Right kidney (tissue), 1 donor: ENCODE measurements at regions not wholly inside any gene's neighbourhood (a gene's known extent, or its start where the extent isn't known, plus 50 kb on each side); places are given as distances from the start of the nearest gene placed in this dataset.

Experiments used
- DNase-seq: peaks from one replicate; pipeline ENCODE4 v3.0.0-alpha.2; 2016

DNA sequence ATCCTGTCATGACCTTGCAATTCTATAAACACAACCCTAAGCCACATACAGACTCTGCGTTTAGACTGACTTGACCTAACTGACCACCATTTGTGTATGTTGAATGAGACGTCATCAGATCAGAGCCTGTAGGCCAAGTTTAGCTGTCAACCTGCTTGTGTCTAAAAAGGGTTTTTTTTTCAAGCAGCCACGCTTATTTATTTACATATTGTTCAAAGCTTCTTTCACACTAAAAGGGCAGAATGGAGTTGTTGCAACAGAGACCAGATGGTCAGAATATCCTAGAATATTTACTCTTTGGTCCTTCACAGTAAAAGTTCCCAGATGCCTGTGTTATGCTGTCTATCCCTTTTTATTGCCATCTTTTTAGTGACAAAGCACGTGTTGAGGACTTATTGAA is 307.7 kb upstream of the SLC10A2 start:
- no peak for DNase-seq

DNA sequence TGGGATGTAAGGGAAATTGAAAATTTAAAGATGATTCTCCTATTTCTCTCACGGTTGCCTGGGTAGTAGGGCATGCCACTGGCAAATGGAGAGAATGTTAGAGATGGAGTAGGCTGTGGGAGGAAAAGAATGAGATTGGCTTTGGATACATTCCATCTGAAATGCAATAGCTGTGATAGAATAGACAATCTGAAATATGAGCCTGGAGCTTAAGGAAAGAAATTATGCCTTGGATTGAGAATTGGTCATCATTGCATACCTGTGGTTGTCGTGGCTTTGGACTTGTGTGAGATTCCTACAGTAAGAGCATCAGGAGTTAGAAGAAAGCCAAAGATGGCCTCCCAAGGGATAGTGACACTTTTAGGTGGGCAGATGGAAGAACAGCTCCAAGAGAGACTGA is 305.1 kb upstream of the SLC10A2 start:
- DNase-seq: no peak

DNA sequence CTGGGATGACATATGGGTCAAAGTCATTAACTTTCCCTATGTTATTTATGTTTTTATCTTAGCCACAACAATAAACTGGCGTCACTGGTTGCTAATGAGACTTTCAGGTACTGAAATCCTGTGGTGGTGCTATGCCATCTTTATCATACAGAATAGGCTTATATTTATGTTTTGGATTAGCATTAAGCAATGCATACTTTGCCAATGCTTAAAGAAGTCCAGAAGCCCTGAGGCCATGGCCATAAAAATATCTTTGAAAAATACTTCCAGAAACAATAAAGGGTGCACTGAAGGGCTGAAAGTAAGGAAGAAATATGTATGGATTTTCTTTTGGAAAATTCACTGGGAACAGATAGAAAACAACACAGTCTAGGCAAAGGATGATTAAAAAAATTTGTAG is 304.6 kb upstream of the SLC10A2 start:
- no peak for DNase-seq

DNA sequence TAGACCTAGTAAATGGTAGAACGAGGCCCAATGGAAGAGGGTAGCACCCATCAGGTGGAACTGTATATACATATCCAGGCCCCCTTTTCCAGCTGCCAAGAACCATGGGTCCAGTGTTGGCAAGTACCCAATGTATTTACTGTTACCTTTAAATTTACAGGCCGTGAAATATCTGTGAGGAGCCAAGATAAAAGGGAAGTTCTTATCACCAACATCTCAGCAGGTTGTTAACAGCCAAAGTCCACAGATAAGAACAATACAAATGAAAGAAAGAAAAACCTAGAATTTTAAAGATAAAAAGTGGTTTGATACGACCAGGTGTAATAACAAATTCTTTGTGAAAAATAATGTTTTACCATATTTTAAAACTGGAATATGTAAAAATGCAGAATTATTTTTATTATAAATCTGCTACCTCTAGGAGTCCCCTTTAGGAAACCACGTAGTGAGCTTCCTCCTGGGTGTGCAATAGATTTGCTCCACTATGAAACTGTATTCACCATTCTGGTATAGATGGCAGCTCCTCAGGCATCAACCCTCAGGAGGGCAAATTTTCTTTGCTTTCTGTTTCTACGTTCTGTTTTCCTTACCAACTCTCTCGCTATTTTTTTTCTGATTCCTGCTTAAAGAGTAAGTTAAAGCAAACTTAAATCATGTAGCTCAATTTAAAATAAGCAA is 292.2 kb upstream of the SLC10A2 start:
- no peak for DNase-seq

DNA sequence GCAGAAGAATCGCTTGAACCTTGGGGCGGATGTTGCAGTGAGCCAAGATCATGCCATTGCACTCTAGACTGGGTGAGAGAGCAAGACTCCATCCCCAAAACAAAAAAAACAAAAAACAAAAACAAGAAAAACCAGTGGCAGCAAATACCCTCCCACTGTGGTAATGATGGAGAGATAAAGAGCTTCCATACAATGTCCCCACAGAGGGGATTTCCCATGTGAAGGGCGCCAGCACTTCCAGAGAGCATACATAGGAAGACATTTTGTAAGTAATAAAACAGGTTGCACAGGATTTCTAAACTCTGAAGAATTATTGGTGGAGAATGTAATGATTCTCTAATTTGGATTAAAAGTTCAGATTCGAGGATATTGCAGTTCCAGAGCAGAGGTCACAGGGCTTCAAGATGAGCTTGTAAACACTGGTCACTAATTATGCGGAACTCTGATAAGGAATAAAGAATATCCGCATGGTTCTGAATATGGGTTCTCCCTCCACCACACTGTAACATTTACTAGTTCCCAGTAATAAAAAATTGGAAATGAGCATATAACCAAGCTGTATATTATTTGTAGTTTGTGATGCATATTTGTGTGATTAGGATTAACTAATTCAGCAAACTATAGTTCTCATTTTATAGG is 290.1 kb upstream of the SLC10A2 start:
- DNase-seq: no peak

DNA sequence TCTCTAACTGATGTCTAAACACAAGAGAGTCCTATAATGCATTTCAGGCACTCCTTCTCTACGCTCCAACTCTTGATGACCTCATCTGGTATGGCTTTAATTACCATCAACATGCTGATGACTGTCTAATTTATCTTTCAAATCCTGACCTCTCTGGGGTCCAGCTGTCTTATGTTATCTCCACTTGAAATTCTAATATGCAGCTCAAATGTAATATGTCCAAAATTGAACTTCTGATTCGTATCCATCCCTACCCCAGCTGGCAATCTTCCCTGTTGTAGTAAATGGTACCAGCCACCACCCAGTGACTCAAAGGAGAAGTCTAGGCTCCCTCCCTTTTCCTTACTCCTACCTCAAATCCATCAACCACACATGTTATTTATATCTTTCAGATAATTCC is 288.0 kb upstream of the SLC10A2 start:
- DNase-seq: no peak

DNA sequence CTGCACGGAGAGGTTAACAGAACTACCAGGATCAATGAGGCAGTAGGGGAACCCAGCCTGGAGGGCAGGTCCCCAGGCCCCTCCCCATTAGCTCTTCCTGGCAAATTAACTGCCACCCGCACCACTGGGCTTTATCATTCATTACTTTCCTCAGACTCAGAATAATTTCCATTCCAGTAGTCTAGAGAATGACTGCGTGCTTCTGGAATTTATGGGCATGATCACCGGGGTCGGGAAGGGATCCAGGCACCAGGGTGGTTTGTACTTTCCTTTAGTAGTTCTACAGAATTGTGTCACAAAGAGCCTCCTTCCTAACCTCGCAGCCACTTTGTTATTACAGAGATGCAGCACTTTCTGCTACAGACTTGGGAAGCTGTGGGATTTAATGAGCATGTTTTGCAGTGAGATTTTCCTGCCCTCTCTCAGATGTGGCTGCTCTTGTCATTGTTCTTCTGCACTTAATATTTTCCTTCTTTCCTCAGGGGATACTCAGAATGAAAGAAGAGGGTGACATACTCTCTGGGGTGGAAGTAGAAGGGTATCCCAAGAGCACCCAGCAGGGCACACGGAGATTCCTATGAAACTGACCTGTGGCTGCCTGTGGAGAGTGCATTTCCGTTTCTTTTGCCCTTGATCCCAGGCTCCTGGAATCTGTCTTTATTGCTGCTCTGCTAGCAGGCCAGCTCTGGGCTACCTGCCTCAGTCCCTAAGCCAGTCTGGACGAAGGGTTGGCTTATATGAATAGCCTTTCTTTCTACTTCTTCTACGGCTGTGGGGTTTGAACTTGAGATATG is 285.0 kb upstream of the SLC10A2 start:
- DNase-seq: peak; percentile 7

DNA sequence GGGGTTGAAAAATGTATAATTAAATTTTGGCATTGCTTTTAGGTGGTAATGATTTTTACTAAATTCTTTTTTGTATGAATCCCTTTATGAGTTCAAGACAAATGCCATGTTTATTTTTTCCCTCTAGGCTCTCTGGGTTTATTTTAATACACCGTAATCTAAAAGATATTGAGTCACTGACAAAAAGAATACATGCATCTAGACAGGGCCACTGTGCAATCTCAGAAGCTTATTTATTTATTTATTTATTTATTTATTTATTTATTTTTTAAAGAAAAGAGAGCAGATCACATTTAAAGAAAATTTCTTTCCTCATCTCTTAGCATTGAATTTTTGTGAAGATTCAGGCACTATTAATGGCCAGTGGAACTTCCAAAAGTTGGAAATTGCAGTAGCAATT is 283.9 kb upstream of the SLC10A2 start:
- DNase-seq: no peak

DNA sequence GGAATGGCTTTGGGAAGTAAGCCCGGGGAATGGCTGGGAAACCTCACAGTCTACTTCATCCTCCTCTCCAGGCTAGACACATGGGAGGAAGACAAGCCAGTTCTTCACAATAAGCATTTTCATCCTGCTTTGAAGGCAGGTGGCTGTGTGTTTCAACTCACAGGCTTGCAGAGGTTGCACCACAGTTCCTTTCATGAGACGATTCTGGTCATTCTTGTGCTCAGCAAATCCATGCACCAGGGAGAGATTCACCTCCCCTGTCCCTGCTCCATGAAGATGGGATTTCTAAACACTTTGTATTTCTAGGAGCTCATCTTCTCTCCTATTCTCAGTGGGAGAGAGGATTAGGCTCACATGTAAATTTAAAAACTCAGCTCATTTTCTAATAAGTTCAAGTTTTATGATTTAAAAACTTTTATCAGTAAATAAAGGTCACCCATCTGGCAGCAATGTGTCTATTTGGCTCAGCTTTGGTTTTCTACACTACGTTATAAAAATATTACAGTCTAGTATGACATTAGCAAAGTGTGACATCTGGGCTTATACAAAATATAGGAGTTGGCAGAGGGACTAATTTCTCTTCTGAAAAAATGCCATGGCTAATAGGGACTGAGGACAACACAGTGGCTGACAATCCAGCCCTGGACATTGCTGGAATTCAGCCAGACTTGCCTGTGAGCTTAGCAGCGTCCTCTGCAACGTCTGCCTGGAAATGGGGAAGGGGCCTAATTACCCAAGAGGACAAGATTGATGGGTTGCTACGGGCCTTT is 283.2 kb upstream of the SLC10A2 start:
- no peak for DNase-seq

DNA sequence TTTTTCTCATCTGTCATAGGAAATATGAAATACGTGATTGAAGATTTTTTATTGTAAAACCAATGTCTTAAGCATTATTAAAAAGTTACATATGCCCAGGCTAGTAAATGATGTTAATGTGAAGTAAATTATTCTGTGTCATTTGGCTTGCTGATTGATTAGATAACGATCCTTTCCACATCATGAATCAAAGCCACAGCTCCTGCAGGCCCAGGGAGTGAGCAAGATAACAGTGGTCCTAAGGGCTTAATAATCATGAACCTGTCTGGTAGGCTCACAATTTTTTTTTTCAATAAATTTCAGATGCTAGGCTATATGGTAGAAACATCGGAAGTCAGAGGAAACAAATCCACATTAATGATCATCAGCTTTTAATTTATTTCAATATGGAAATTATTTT is 269.0 kb upstream of the SLC10A2 start:
- no peak for DNase-seq

DNA sequence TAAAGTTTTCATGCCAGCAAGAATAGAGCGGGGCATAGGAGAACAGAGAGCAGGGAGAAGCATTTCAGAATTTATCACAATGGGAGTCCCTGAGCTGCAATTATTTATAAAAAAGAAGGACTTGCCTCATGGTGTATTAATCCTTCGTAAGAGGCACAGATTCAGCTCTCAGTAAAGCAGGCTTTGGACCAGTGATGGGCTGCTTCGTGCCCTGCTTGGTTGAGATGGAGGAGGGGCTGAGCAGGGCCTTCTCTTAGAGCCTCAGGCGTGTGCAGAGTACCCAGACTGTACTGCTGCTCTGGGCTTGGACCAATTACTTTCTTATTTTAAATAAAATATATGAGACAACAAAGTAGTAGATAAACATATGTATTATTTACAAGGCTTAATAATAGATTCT is 265.7 kb upstream of the SLC10A2 start:
- no peak for DNase-seq

DNA sequence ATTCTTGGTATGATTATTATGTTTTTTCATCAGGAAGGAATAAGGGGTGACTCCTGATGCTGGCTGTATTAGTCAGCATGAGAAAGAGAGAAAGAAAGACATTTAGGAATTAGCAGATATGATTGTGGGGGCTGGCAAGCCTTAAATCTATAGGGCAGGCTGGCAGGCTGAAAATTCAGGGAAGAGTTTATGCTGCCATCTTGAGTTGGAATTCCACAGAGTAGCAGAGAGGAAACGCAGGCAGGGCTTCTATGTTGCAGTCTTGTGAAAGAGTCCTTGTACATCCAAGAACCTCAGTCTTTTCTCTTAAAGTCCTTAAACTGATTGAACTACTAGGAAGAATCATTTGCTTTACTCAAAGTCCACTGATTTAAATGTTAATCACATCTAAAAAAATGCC is 262.7 kb upstream of the SLC10A2 start:
- DNase-seq: no peak

DNA sequence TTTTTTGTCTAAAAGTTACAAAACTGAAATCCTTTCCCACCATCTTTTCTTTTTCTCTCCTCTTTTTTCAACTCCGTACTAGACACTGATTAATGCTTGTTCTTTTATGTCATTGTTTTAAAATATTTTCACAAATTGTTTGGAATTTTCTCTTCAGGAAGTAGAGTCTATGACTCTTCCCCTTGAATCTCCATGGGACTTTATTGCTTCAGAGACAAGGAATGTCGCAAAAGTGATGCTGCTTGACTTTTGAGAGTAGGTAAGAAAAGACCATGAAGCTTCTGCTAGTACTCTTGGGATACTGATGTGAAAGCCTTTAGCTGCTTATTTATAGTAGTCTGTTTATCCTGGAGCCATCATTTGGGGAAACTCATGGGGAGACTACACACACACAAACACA is 260.1 kb upstream of the SLC10A2 start:
- DNase-seq: no peak

DNA sequence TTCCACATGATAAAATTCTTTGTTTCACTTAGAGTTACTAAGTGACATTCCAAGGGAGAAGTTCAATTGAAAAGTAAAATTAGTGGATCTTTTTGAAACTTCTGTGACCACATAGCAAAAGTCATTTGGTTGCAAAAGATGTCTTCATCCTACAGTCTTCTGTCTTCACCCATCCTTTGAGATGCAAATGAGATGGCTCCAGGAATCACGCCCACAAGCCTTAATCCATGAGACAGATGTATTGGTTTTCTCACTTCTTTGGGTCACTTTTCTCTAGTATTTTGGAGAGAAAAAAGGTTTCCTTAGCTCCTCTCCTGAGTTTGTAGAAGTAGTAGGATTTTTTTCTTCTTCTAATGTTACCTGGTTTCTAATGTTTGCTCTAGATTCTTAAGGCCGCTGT is 259.5 kb upstream of the SLC10A2 start:
- DNase-seq: no peak

DNA sequence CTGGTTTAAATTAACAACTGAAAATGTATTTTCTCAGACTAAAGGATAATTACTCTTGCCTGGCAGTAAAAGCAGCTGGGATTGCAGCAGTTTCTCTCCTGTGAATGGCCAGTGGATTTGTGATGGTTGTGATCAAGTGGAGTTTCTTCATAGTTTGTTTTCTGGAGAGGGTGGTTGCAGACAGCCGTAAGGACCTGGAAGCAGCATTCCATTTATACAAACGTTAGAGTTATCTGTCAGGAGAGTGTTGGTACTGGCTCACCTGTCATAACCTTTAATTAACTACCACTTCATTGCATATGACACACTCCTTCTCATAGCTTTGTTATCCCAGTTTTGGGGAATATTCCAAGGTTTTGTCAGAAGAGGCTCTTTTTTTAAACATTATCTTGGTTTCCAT is 258.4 kb upstream of the SLC10A2 start:
- DNase-seq: no peak

DNA sequence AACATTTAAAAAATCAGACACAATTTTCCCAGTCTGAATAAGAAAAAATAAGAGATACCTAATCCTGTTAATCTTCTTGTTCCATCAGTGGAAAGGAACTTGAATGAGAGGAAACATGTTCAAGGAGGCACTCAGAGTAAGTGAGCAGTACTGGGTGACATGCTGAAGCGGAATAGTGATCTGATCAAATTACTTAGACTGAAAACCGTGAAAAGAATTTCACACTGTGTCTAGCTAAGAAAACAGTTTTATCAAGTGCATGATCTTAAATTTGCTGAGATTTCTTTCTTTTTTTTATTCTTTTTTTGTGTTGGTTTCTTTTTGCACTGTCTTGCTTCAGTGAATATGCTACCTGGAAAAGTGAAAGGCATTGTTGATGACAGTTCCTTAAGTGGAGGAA is 249.5 kb upstream of the SLC10A2 start:
- no peak for DNase-seq

DNA sequence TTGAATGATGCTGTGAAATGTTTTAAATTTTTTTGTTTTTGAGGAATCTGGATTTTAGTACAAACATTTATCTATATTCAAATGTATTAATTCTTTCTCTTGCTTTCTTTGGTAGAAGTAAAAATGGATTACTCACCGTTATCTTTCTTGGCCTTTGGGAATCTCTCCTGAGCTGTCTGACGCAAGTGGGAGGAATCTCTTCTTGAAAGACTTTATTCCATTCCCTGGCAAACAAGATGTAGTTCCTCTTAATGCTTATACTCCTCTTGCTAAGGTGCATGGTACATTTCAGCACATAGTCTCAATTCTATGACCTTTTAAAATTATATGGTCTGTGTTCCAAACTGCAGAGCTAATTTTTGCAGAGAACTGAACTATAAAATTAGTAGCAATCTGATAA is 246.2 kb upstream of the SLC10A2 start:
- no peak for DNase-seq

DNA sequence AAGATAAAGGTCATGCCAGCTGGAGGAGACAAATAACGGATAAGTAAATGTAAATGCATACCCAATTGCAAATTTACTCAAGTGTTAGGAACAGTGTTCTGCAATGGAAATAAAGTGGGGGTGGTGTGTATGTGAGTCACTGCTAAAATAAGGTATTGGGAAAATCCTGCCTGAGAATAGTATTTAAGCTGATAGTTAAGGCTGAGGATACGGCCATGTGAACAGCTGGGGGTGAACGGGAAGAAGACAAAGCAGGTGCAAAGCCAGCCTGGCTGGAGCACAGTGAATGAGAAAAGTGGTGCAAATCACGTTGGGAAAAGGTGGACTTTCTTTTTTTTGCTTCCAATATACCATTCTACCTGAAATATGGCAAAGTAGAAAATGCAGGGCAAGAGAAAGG is 242.4 kb upstream of the SLC10A2 start:
- DNase-seq: no peak

DNA sequence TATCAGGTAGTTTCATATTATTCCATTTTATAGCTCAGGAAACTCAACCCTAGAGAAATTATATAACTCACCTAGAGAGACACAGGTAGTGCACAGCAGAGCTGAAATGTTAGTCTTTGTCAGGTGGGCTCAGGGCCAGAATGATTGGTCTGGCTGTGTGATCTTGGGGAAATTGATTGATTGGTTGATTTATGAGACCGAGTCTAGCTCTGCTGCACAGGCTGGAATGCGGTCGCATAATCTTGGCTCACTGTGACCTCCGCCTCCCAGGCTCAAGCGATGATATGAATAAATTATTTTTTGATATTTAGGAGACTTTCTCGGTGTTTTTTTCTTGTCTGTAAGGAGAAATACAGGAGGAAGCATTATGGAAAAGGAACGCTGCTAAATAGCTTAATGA is 239.9 kb upstream of the SLC10A2 start:
- DNase-seq: no peak

DNA sequence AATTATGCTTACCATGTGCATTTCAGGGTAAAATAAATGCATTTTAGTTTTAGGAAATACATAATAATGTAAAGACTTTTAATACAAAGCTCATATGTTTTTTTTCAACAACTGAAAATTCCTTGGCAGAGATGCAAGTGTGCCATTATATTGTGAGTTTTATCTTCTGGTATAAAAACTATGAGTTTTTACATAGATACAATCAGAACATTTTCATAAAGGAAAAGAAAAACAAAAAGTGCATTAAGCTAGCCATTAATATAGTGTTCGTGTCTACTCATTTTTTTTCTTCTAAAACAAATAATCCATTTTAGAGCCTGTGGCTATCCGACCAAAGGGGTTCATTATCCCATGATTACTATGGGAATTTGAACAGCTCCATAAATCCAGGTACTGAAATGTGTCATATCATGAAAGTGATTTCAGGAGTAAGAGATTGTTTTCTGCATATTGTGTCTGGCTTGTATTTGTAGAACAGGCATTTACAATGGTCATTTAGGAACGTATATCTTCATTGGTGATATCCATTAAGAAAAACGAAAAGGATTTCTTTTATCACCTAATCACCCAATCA is 236.9 kb upstream of the SLC10A2 start:
- no peak for DNase-seq

DNA sequence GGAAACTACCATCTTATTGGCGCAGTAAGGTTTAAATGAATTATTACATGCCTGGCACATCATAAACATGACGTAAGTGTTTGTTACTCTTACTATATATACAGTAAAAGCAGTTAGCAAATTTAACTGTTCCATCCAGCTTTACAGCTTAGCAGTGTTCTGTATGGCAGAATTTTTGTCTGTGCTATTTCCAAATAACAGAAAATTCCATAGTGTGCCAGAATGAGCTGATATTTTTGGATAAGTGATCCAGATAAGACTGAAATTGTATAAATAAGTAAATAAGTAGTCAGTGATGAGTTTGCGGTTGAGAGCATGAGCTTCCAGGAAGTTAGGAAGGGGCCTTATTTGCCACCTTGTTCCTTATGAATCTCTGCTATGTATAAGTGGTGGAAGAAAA is 236.5 kb upstream of the SLC10A2 start:
- DNase-seq: no peak

DNA sequence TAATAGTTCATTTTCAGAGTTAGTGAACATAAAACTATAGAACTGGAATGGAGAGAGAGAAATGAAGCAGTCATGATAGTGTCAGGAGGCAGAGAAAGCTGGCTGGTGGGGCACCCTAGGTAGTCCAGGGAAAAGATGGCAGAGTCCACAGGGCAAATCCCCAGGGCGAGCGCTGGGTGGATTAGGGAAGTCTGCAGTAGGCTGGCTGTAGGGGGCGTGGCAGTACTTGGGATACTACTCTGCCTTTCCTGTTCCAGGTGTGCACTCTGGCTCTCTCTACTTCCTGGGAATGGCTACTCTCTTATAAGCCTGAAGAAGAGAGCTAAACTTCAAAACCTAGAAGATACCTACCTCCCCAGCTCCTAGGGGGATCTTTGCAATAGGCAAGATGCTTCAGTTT is 232.9 kb upstream of the SLC10A2 start:
- DNase-seq: no peak

DNA sequence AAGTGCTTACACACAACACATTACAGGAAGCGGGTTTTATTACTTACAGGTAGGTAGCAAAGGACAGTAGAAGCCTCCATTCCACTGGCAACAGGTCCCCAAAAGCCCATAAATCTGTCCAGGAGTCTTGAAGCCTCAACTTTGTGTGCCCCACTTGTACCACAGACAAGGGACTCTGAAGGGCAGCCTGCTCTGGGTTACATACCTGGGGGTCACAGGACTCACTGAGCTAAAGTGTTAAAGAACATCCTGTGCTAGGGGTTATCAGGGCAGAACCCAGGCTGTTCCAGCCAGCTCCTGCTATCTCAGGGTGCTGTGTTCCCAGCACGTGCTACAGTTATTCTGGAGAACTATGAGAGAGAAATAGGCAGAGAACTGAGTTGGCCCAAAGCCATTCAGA is 230.9 kb upstream of the SLC10A2 start:
- DNase-seq: no peak
